HepG2 (cell line): ENCODE measurements at regions not wholly inside any gene's neighbourhood (a gene's known extent, or its start where the extent isn't known, plus 50 kb on each side); places are given as distances from the start of the nearest gene placed in this dataset.

ENCODE experiments used
- ATF7 ChIP-seq, 2 experiments: fragments of 450-650 bp in 1 of 2; sonication (generic) in 1 of 2; formaldehyde crosslinking in 1 of 2; IDR thresholded peaks; 2 replicates each; pipeline versions ENCODE4 v1.4.0 to v1.6.1; 2016 to 2020; ENCODE audit warnings: antibody characterized with exemption in 1 of 2, mild to moderate bottlenecking in 1 of 2, missing genetic modification reagents in 1 of 2
- GLI4 ChIP-seq: sonication (generic); formaldehyde crosslinking; IDR thresholded peaks from 2 replicates; pipeline ENCODE4 v1.5.1; 2020; ENCODE audit warnings: missing genetic modification reagents, mild to moderate bottlenecking, moderate library complexity, borderline replicate concordance
- HOXA5 ChIP-seq: sonication (generic); formaldehyde crosslinking; IDR thresholded peaks from 2 replicates; pipeline ENCODE4 v1.4.0; 2020; ENCODE audit warnings: missing genetic modification reagents
- JUN ChIP-seq: sonication (generic); formaldehyde crosslinking; IDR thresholded peaks from 2 replicates; pipeline ENCODE4 v1.4.0; 2020; ENCODE audit warnings: mild to moderate bottlenecking, missing genetic modification reagents
- MBNL3 ChIP-seq: fragments of 250-450 bp; sonication (Bioruptor Pico); conservative IDR thresholded peaks from 2 replicates; pipeline ENCODE4 v1.8.0; 2022; ENCODE audit warnings: mild to moderate bottlenecking, inconsistent platforms
- MYC ChIP-seq: sonication (generic); formaldehyde crosslinking; IDR thresholded peaks from 2 replicates; pipeline ENCODE4 v1.9.0; 2021; ENCODE audit warnings: missing genetic modification reagents, borderline replicate concordance
- NFAT5 ChIP-seq: sonication (generic); formaldehyde crosslinking; IDR thresholded peaks from 2 replicates; pipeline ENCODE4 v1.4.0; 2020; ENCODE audit warnings: missing genetic modification reagents
- SMAD9 ChIP-seq: sonication (generic); formaldehyde crosslinking; IDR thresholded peaks from 2 replicates; pipeline ENCODE4 v1.5.1; 2020; ENCODE audit warnings: mild to moderate bottlenecking, missing genetic modification reagents
- SNAI1 ChIP-seq: sonication (generic); formaldehyde crosslinking; IDR thresholded peaks from 2 replicates; pipeline ENCODE4 v1.5.0; 2020; ENCODE audit warnings: mild to moderate bottlenecking, missing genetic modification reagents, borderline replicate concordance
- TFDP1 ChIP-seq: IDR thresholded peaks from 2 replicates; pipeline ENCODE4 v1.6.1; 2016; ENCODE audit warnings: missing compliant biosample characterization, missing genetic modification reagents, borderline replicate concordance
- YY1 ChIP-seq: IDR thresholded peaks from 2 replicates; pipeline ENCODE4 v1.6.1; 2011; ENCODE audit warnings: low read length, low read depth, moderate library complexity, mild to moderate bottlenecking; ENCODE audit not compliant: insufficient read depth, insufficient replicate concordance
- ZFP90 ChIP-seq: sonication (generic); formaldehyde crosslinking; IDR thresholded peaks from 2 replicates; pipeline ENCODE4 v1.8.0; 2022; ENCODE audit warnings: missing genetic modification reagents, mild to moderate bottlenecking, inconsistent platforms, borderline replicate concordance
- ZNF441 ChIP-seq: sonication (generic); formaldehyde crosslinking; IDR thresholded peaks from 2 replicates; pipeline ENCODE4 v1.7.0; 2021; ENCODE audit warnings: missing genetic modification reagents, borderline replicate concordance
- ZNF672 ChIP-seq: sonication (generic); formaldehyde crosslinking; IDR thresholded peaks from 2 replicates; pipeline ENCODE4 v1.8.1; 2022; ENCODE audit warnings: missing genetic modification reagents
- TF ChIP-seq, protein P1 (sequence below): sonication (generic); formaldehyde crosslinking; IDR thresholded peaks from 2 replicates; pipeline ENCODE4 v1.5.0; 2020; ENCODE audit warnings: missing genetic modification reagents
- TF ChIP-seq, protein P2 (sequence below): sonication (generic); formaldehyde crosslinking; IDR thresholded peaks from 2 replicates; pipeline ENCODE4 v1.5.0; 2020; ENCODE audit warnings: mild to moderate bottlenecking, missing genetic modification reagents
- TF ChIP-seq, protein P3 (sequence below): sonication (generic); formaldehyde crosslinking; IDR thresholded peaks from 2 replicates; pipeline ENCODE4 v1.5.0; 2020; ENCODE audit warnings: missing genetic modification reagents, mild to moderate bottlenecking, borderline replicate concordance
- TF ChIP-seq, protein P4 (sequence below): sonication (generic); formaldehyde crosslinking; conservative IDR thresholded peaks from 2 replicates; pipeline ENCODE4 v1.5.0; 2020; ENCODE audit warnings: missing genetic modification reagents

- TF ChIP-seq, protein P1, sequence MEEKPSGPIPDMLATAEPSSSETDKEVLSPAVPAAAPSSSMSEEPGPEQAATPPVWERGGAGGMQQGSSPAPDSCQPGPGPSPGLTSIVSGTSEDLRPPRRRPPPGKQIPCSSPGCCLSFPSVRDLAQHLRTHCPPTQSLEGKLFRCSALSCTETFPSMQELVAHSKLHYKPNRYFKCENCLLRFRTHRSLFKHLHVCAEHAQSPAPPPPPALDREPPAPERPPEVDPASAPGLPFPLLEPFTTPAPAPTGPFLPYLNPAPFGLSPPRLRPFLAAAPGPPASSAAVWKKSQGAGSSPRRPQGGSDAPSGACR: no peak
- TF ChIP-seq YY1: no peak
- no peak for TF ChIP-seq NFAT5
- no peak for TF ChIP-seq SNAI1 (CRISPR knock-in tag)
- no peak for TF ChIP-seq TFDP1 (CRISPR knock-in tag)
- no peak for TF ChIP-seq MYC (CRISPR knock-in tag)
- no peak for TF ChIP-seq GLI4 (CRISPR knock-in tag)
- no peak for TF ChIP-seq ATF7 (IDR thresholded peaks at IDR 0.05)
- TF ChIP-seq ATF7 (CRISPR knock-in tag; IDR thresholded peaks at IDR 0.05): no peak
- no peak for TF ChIP-seq ZNF441 (CRISPR knock-in tag)
- TF ChIP-seq JUN (CRISPR knock-in tag): no peak
- TF ChIP-seq HOXA5 (CRISPR knock-in tag): no peak
- TF ChIP-seq, protein P2, sequence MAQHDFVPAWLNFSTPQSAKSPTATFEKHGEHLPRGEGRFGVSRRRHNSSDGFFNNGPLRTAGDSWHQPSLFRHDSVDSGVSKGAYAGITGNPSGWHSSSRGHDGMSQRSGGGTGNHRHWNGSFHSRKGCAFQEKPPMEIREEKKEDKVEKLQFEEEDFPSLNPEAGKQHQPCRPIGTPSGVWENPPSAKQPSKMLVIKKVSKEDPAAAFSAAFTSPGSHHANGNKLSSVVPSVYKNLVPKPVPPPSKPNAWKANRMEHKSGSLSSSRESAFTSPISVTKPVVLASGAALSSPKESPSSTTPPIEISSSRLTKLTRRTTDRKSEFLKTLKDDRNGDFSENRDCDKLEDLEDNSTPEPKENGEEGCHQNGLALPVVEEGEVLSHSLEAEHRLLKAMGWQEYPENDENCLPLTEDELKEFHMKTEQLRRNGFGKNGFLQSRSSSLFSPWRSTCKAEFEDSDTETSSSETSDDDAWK: no peak
- TF ChIP-seq, protein P3, sequence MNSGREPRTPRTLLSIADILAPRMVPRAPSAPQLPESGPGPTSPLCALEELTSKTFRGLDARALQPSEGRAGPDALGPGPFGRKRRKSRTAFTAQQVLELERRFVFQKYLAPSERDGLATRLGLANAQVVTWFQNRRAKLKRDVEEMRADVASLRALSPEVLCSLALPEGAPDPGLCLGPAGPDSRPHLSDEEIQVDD: no peak
- TF ChIP-seq ZFP90 (CRISPR knock-in tag): no peak
- TF ChIP-seq MBNL3 (CRISPR knock-in tag): no peak
- no peak for TF ChIP-seq SMAD9 (CRISPR knock-in tag)
- TF ChIP-seq, protein P4, sequence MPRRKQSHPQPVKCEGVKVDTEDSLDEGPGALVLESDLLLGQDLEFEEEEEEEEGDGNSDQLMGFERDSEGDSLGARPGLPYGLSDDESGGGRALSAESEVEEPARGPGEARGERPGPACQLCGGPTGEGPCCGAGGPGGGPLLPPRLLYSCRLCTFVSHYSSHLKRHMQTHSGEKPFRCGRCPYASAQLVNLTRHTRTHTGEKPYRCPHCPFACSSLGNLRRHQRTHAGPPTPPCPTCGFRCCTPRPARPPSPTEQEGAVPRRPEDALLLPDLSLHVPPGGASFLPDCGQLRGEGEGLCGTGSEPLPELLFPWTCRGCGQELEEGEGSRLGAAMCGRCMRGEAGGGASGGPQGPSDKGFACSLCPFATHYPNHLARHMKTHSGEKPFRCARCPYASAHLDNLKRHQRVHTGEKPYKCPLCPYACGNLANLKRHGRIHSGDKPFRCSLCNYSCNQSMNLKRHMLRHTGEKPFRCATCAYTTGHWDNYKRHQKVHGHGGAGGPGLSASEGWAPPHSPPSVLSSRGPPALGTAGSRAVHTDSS (CRISPR knock-in tag): no peak
- no peak for TF ChIP-seq ZNF672 (CRISPR knock-in tag)
Observed at GRCh38 chr20:50460115-50460607, 50.0 kb upstream of the PTPN1 start (continued).
